ENCODE measurements at regions not wholly inside any gene's neighbourhood (a gene's known extent, or its start where the extent isn't known, plus 50 kb on each side); places are given as distances from the start of the nearest gene placed in this dataset.

- 61% methylated on average over 14 of the region's 14 CpGs for WGBS
- peaks cover 0 to 5% (median 2%) of the 10 kb centered on the region in 4 donors for H3K4me1 ChIP-seq (ENCODE audit: control insufficient read depth in 4 of 4, insufficient read depth in 4 of 4, low read length in 3 of 4)
- H3K9me3 ChIP-seq (ENCODE audit: control insufficient read depth in 4 of 4, low read length in 3 of 4) = no peaks in the 10 kb centered on the region
- H3K27me3 ChIP-seq (ENCODE audit: control insufficient read depth in 4 of 4, insufficient read depth in 4 of 4, low read length in 3 of 4) = no peaks in the 10 kb centered on the region
- TF ChIP-seq SP1 (IDR thresholded peaks at IDR 0.05) (no peak), RXRA (IDR thresholded peaks at IDR 0.05) (peak in 1 of 2 donors; percentile 36), FOXA2 (IDR thresholded peaks at IDR 0.05) (peak; percentile 51), EGR1 (IDR thresholded peaks at IDR 0.05; ENCODE audit: low read depth in 2 of 2) (no peak)
- H3K36me3 ChIP-seq (ENCODE audit: control insufficient read depth in 4 of 4, insufficient read depth in 3 of 4, low read depth in 1 of 4, low read length in 3 of 4) = no peaks in the 10 kb centered on the region
- no peak overlapping the region for H3K9ac ChIP-seq (ENCODE audit: low read depth in 1 of 2, low read length in 2 of 2)
- H3K27ac ChIP-seq (ENCODE audit: low read depth in 1 of 2, low read length in 2 of 2) = no peak overlapping the region
- no peak for DNase-seq (ENCODE audit: low spot score)
- no peak overlapping the region for H3K4me3 ChIP-seq (ENCODE audit: low read depth in 1 of 3, low read length in 3 of 3)
Observed at GRCh38 chr6:10180138-10181074, 234.5 kb downstream of the TFAP2A start.

- Histone ChIP-seq H3K27ac (ENCODE audit: low read depth in 1 of 2, low read length in 2 of 2) (no peak overlapping the region), H3K9ac (ENCODE audit: low read depth in 1 of 2, low read length in 2 of 2) (no peak overlapping the region), H3K9me3 (ENCODE audit: control insufficient read depth in 4 of 4, low read length in 3 of 4) (no peaks in the 10 kb centered on the region), H3K4me1 (ENCODE audit: control insufficient read depth in 4 of 4, insufficient read depth in 4 of 4, low read length in 3 of 4) (peaks cover 0 to 5% (median 2%) of the 10 kb centered on the region in 4 donors), H3K36me3 (ENCODE audit: control insufficient read depth in 4 of 4, insufficient read depth in 3 of 4, low read depth in 1 of 4, low read length in 3 of 4) (no peaks in the 10 kb centered on the region), H3K27me3 (ENCODE audit: control insufficient read depth in 4 of 4, insufficient read depth in 4 of 4, low read length in 3 of 4) (no peaks in the 10 kb centered on the region), H3K4me3 (ENCODE audit: low read depth in 1 of 3, low read length in 3 of 3) (no peak overlapping the region)
- DNase-seq (ENCODE audit: low spot score) = no peak
- TF ChIP-seq JUND (IDR thresholded peaks at IDR 0.05) (no peak), FOXA1 (IDR thresholded peaks at IDR 0.05) (no peak), ATF3 (IDR thresholded peaks at IDR 0.05) (no peak), HNF4A (conservative IDR thresholded peaks at IDR 0.05) (no peak), SP1 (IDR thresholded peaks at IDR 0.05) (no peak), YY1 (IDR thresholded peaks at IDR 0.05) (no peak), RAD21 (IDR thresholded peaks at IDR 0.05) (no peak)
Observed at GRCh38 chr6:10177704-10178103, 237.2 kb downstream of the TFAP2A start.

- Histone ChIP-seq H3K4me1 (ENCODE audit: control insufficient read depth in 4 of 4, insufficient read depth in 4 of 4, low read length in 3 of 4) (peaks cover 0 to 4% (median under 1%) of the 10 kb centered on the region in 4 donors), H3K27ac (ENCODE audit: low read depth in 1 of 2, low read length in 2 of 2) (no peak overlapping the region), H3K36me3 (ENCODE audit: control insufficient read depth in 4 of 4, insufficient read depth in 3 of 4, low read depth in 1 of 4, low read length in 3 of 4) (no peaks in the 10 kb centered on the region), H3K4me3 (ENCODE audit: low read depth in 1 of 3, low read length in 3 of 3) (no peak overlapping the region), H3K9ac (ENCODE audit: low read depth in 1 of 2, low read length in 2 of 2) (no peak overlapping the region), H3K27me3 (ENCODE audit: control insufficient read depth in 4 of 4, insufficient read depth in 4 of 4, low read length in 3 of 4) (no peaks in the 10 kb centered on the region), H3K9me3 (ENCODE audit: control insufficient read depth in 4 of 4, low read length in 3 of 4) (no peaks in the 10 kb centered on the region)
- no peak for DNase-seq (ENCODE audit: low spot score)
- TF ChIP-seq TAF1 (conservative IDR thresholded peaks at IDR 0.05) (no peak), YY1 (IDR thresholded peaks at IDR 0.05) (no peak), REST (IDR thresholded peaks at IDR 0.05) (no peak), ATF3 (IDR thresholded peaks at IDR 0.05) (no peak), HNF4G (IDR thresholded peaks at IDR 0.05) (no peak), RXRA (IDR thresholded peaks at IDR 0.05) (no peak), JUND (IDR thresholded peaks at IDR 0.05) (no peak), SP1 (IDR thresholded peaks at IDR 0.05) (no peak), CTCF (IDR thresholded peaks at IDR 0.05; ENCODE audit: low read depth, low read length, missing input control) (no peak), NR2F2 (IDR thresholded peaks at IDR 0.05) (no peak), FOXA1 (IDR thresholded peaks at IDR 0.05) (no peak), GABPA (IDR thresholded peaks at IDR 0.05 in 1 of 2, conservative IDR thresholded peaks at IDR 0.05 in 1 of 2) (no peak), EGR1 (IDR thresholded peaks at IDR 0.05; ENCODE audit: low read depth in 2 of 2) (no peak), MAX (IDR thresholded peaks at IDR 0.05) (no peak), RAD21 (IDR thresholded peaks at IDR 0.05) (no peak), ZBTB33 (IDR thresholded peaks at IDR 0.05) (no peak), HNF4A (conservative IDR thresholded peaks at IDR 0.05) (no peak), FOXA2 (IDR thresholded peaks at IDR 0.05) (no peak)
Observed at GRCh38 chr6:10175362-10175761, 239.5 kb downstream of the TFAP2A start.

Data from liver (tissue), 8 donors.